ENCODE measurements at regions not wholly inside any gene's neighbourhood (a gene's known extent, or its start where the extent isn't known, plus 50 kb on each side); places are given as distances from the start of the nearest gene placed in this dataset.
A peak's percentile ranks its signal among the peaks of the same experiment; 100 is the strongest.

GRCh38 chr6:24987446-24988115 lies 51.8 kb upstream of the RIPOR2 start:
- ATAC-seq (no peak), DNase-seq (no peak)
- H3K4me3 Mint-ChIP-seq: no peak overlapping the region
- peaks cover 70% of the 10 kb centered on the region for H3K4me1 Mint-ChIP-seq
- no peak overlapping the region for H3K27ac Mint-ChIP-seq
- H3K9me3 Mint-ChIP-seq: no peaks in the 10 kb centered on the region
- H3K27me3 Mint-ChIP-seq: no peaks in the 10 kb centered on the region

GRCh38 chr6:24988562-24988961 lies 52.8 kb upstream of the RIPOR2 start:
- no peak for DNase-seq
- Mint-ChIP-seq H3K27me3 (no peaks in the 10 kb centered on the region), H3K27ac (no peak overlapping the region), H3K4me1 (peaks cover 62% of the 10 kb centered on the region), H3K4me3 (no peak overlapping the region), H3K9me3 (no peaks in the 10 kb centered on the region)
- no peak for ATAC-seq

- peaks cover 63% of the 10 kb centered on the region for H3K4me1 Mint-ChIP-seq
- peak; percentile 50 for ATAC-seq
- peaks cover 0 to 8% of the 10 kb centered on the region in 2 donors for H3K9me3 Mint-ChIP-seq
These were observed 54.6 kb upstream of the RIPOR2 start for GRCh38 chr6:24990236-24990845.

GRCh38 chr6:24990944-24991809 lies 55.4 kb upstream of the RIPOR2 start:
- Mint-ChIP-seq H3K27ac (peak overlapping the region; percentile 36 to 90), H3K27me3 (no peaks in the 10 kb centered on the region), H3K9me3 (peaks cover 0 to 8% of the 10 kb centered on the region in 2 donors), H3K4me3 (peak overlapping the region; percentile 49 to 58), H3K4me1 (peaks cover 62% of the 10 kb centered on the region)
- DNase-seq (no peak), ATAC-seq (peak; percentile 54)

More at GRCh38 chr6:24990236-24990845, 54.6 kb upstream of the RIPOR2 start:
- H3K4me3 Mint-ChIP-seq: no peak overlapping the region
- peak overlapping the region in 1 of 2 donors; percentile 60 for H3K27ac Mint-ChIP-seq
- no peak for DNase-seq
- H3K27me3 Mint-ChIP-seq: no peaks in the 10 kb centered on the region

GRCh38 chr6:24991810-24992467 lies 56.2 kb upstream of the RIPOR2 start:
- H3K27ac Mint-ChIP-seq: peak overlapping the region; percentile 36 to 90
- DNase-seq (peak; percentile 63 to 77), ATAC-seq (peak; percentile 93)
- H3K4me3 Mint-ChIP-seq: peak overlapping the region; percentile 49 to 58
- H3K27me3 Mint-ChIP-seq: no peaks in the 10 kb centered on the region
- H3K4me1 Mint-ChIP-seq: peaks cover 62% of the 10 kb centered on the region
- H3K9me3 Mint-ChIP-seq: peaks cover 0 to 8% of the 10 kb centered on the region in 2 donors

GRCh38 chr6:24994812-24995211 lies 59.1 kb upstream of the RIPOR2 start:
- peaks cover 77% of the 10 kb centered on the region for H3K4me1 Mint-ChIP-seq
- ATAC-seq (no peak), DNase-seq (no peak)
- H3K27ac Mint-ChIP-seq: peak overlapping the region in 1 of 2 donors; percentile 33
- H3K4me3 Mint-ChIP-seq: no peak overlapping the region
- H3K27me3 Mint-ChIP-seq: no peaks in the 10 kb centered on the region
- H3K9me3 Mint-ChIP-seq: peaks cover 0 to 8% of the 10 kb centered on the region in 2 donors

GRCh38 chr6:24995270-24995669 lies 59.5 kb upstream of the RIPOR2 start:
- no peak overlapping the region for H3K4me3 Mint-ChIP-seq
- no peak overlapping the region for H3K27ac Mint-ChIP-seq
- DNase-seq (no peak), ATAC-seq (no peak)
- no peaks in the 10 kb centered on the region for H3K27me3 Mint-ChIP-seq
- H3K4me1 Mint-ChIP-seq: peaks cover 77% of the 10 kb centered on the region
- peaks cover 0 to 8% of the 10 kb centered on the region in 2 donors for H3K9me3 Mint-ChIP-seq

- no peak for ATAC-seq
- no peak for DNase-seq
- H3K9me3 Mint-ChIP-seq: peaks cover 0 to 8% of the 10 kb centered on the region in 2 donors
- H3K27ac Mint-ChIP-seq: no peak overlapping the region
- no peak overlapping the region for H3K4me3 Mint-ChIP-seq
- peaks cover 71% of the 10 kb centered on the region for H3K4me1 Mint-ChIP-seq
- H3K27me3 Mint-ChIP-seq: no peaks in the 10 kb centered on the region
These were observed 60.6 kb upstream of the RIPOR2 start for GRCh38 chr6:24996269-24996836.

- Mint-ChIP-seq H3K4me3 (no peak overlapping the region), H3K4me1 (peaks cover 63% of the 10 kb centered on the region), H3K9me3 (peaks cover 0 to 8% of the 10 kb centered on the region in 2 donors), H3K27ac (no peak overlapping the region), H3K27me3 (no peaks in the 10 kb centered on the region)
- DNase-seq: no peak
- no peak for ATAC-seq
These were observed 61.5 kb upstream of the RIPOR2 start for GRCh38 chr6:24997231-24997630.

- Mint-ChIP-seq H3K9me3 (peaks cover 0 to 8% of the 10 kb centered on the region in 2 donors), H3K27ac (no peak overlapping the region), H3K4me3 (no peak overlapping the region), H3K27me3 (no peaks in the 10 kb centered on the region), H3K4me1 (peaks cover 60% of the 10 kb centered on the region)
- ATAC-seq (no peak), DNase-seq (no peak)
These were observed 62.1 kb upstream of the RIPOR2 start for GRCh38 chr6:24997905-24998304.

- ATAC-seq (no peak), DNase-seq (no peak)
- Mint-ChIP-seq H3K4me3 (no peak overlapping the region), H3K4me1 (peaks cover 76% of the 10 kb centered on the region), H3K9me3 (no peaks in the 10 kb centered on the region), H3K27ac (no peak overlapping the region), H3K27me3 (no peaks in the 10 kb centered on the region)
These were observed 66.7 kb upstream of the RIPOR2 start for GRCh38 chr6:25002326-25003091.

- Mint-ChIP-seq H3K9me3 (no peaks in the 10 kb centered on the region), H3K27me3 (no peaks in the 10 kb centered on the region), H3K4me1 (peaks cover 76% of the 10 kb centered on the region), H3K4me3 (no peak overlapping the region), H3K27ac (no peak overlapping the region)
- DNase-seq (no peak), ATAC-seq (no peak)
These were observed 68.6 kb upstream of the RIPOR2 start for GRCh38 chr6:25004357-25004756.

- DNase-seq: no peak
- Mint-ChIP-seq H3K9me3 (no peaks in the 10 kb centered on the region), H3K4me3 (no peak overlapping the region), H3K4me1 (peaks cover 76% of the 10 kb centered on the region), H3K27me3 (no peaks in the 10 kb centered on the region), H3K27ac (no peak overlapping the region)
- ATAC-seq: no peak
These were observed 69.2 kb upstream of the RIPOR2 start for GRCh38 chr6:25005010-25005409.

- no peaks in the 10 kb centered on the region for H3K9me3 Mint-ChIP-seq
- no peak for DNase-seq
- peak overlapping the region in 1 of 2 donors; percentile 70 for H3K4me3 Mint-ChIP-seq
- peak overlapping the region in 1 of 2 donors; percentile 19 for H3K27ac Mint-ChIP-seq
- peaks cover 74% of the 10 kb centered on the region for H3K4me1 Mint-ChIP-seq
- ATAC-seq: no peak
- H3K27me3 Mint-ChIP-seq: no peaks in the 10 kb centered on the region
These were observed 70.3 kb upstream of the RIPOR2 start for GRCh38 chr6:25006075-25006474.
